WTC11 (cell line): ENCODE measurements at regions not wholly inside any gene's neighbourhood (a gene's known extent, or its start where the extent isn't known, plus 50 kb on each side); places are given as distances from the start of the nearest gene placed in this dataset.

Source experiments
- ATAC-seq: fragments of 200-7000 bp; cut with Tn5 transposase; 2 replicates; pipeline ENCODE4 v1.10.0; 2021; ENCODE audit warnings: mild to moderate bottlenecking, moderate library complexity
- CTCF ChIA-PET: fragments of 300-600 bp; sonication (Branson Sonifier 250); formaldehyde crosslinking; loops from one replicate; lab custom pipeline; 2021; ENCODE audit warnings: antibody characterized with exemption; lab: Charles Lee
- POLR2A ChIA-PET: fragments of 350-600 bp; sonication (Branson Sonifier 250); formaldehyde crosslinking; loops from one replicate; lab custom pipeline; 2021; ENCODE audit warnings: antibody characterized with exemption; lab: Charles Lee
- DNase-seq: peaks from one replicate; pipeline ENCODE4 v3.0.0; 2021; ENCODE audit warnings: low spot score
- H3K27ac Mint-ChIP-seq: 2 replicates; pipeline ENCODE4 v1.8.0; 2021; ENCODE audit warnings: mixed read lengths
- H3K27me3 Mint-ChIP-seq: 2 replicates; pipeline ENCODE4 v1.8.0; 2021; ENCODE audit warnings: low read depth, mild to moderate bottlenecking, moderate library complexity, mixed read lengths
- H3K36me3 Mint-ChIP-seq: 2 replicates; pipeline ENCODE4 v1.8.0; 2021; ENCODE audit warnings: mixed read lengths
- H3K4me1 Mint-ChIP-seq: 2 replicates; pipeline ENCODE4 v1.8.0; 2022; ENCODE audit warnings: mixed read lengths
- H3K4me3 Mint-ChIP-seq: 2 replicates; pipeline ENCODE4 v1.8.0; 2021; ENCODE audit warnings: mild to moderate bottlenecking, moderate library complexity, mixed read lengths
- H3K9me3 Mint-ChIP-seq: 2 replicates; pipeline ENCODE4 v1.8.0; 2021; ENCODE audit warnings: mixed read lengths
- ATF1 ChIP-seq: sonication (generic); formaldehyde crosslinking; IDR thresholded peaks from 2 replicates; pipeline ENCODE4 v1.8.1; 2023; ENCODE audit warnings: mild to moderate bottlenecking, moderate library complexity, missing genetic modification reagents
- ESRRA ChIP-seq: sonication (generic); formaldehyde crosslinking; IDR thresholded peaks from 2 replicates; pipeline ENCODE4 v1.8.1; 2022; ENCODE audit warnings: mild to moderate bottlenecking, missing genetic modification reagents, borderline replicate concordance
- HMGA2 ChIP-seq: fragments of 250-450 bp; sonication (Bioruptor Pico); IDR thresholded peaks from 2 replicates; pipeline ENCODE4 v1.4.0; 2021; ENCODE audit warnings: mild to moderate bottlenecking, moderate library complexity
- IRF2 ChIP-seq: sonication (generic); formaldehyde crosslinking; IDR thresholded peaks from 2 replicates; pipeline ENCODE4 v1.8.0; 2022; ENCODE audit warnings: low read depth, missing genetic modification reagents, borderline replicate concordance
- MXD4 ChIP-seq: fragments of 250-450 bp; sonication (Bioruptor Pico); IDR thresholded peaks from 2 replicates; pipeline ENCODE4 v1.8.0; 2021; ENCODE audit warnings: mild to moderate bottlenecking, moderate library complexity, borderline replicate concordance
- NFATC4 ChIP-seq: fragments of 250-450 bp; sonication (Bioruptor Pico); IDR thresholded peaks from 2 replicates; pipeline ENCODE4 v1.9.0; 2021; ENCODE audit warnings: mild to moderate bottlenecking
- NR1H2 ChIP-seq: sonication (generic); formaldehyde crosslinking; IDR thresholded peaks from 2 replicates; pipeline ENCODE4 v1.9.0; 2021; ENCODE audit warnings: mild to moderate bottlenecking, moderate library complexity, missing genetic modification reagents
- PRRX2 ChIP-seq: fragments of 250-450 bp; sonication (Bioruptor Pico); IDR thresholded peaks from 2 replicates; pipeline ENCODE4 v1.8.0; 2021; ENCODE audit warnings: mild to moderate bottlenecking
- SMAD4 ChIP-seq: sonication (generic); formaldehyde crosslinking; IDR thresholded peaks from 2 replicates; pipeline ENCODE4 v1.8.0; 2022; ENCODE audit warnings: mild to moderate bottlenecking, missing genetic modification reagents
- TEAD1 ChIP-seq: sonication (generic); formaldehyde crosslinking; IDR thresholded peaks from 2 replicates; pipeline ENCODE4 v1.8.0; 2022; ENCODE audit warnings: mild to moderate bottlenecking, missing genetic modification reagents
- TF ChIP-seq, protein P1 (sequence below): sonication (generic); formaldehyde crosslinking; IDR thresholded peaks from 2 replicates; pipeline ENCODE4 v1.8.1; 2022; ENCODE audit warnings: low read depth, mild to moderate bottlenecking, moderate library complexity, missing genetic modification reagents, borderline replicate concordance
- TF ChIP-seq, protein P2 (sequence below): sonication (generic); formaldehyde crosslinking; IDR thresholded peaks from 2 replicates; pipeline ENCODE4 v1.8.1; 2023; ENCODE audit warnings: mild to moderate bottlenecking, moderate library complexity, missing genetic modification reagents
- TF ChIP-seq, protein P3 (sequence below): sonication (generic); formaldehyde crosslinking; IDR thresholded peaks from 2 replicates; pipeline ENCODE4 v1.8.0; 2023; ENCODE audit warnings: missing genetic modification reagents
- TF ChIP-seq, protein P4 (sequence below): sonication (generic); formaldehyde crosslinking; IDR thresholded peaks from 2 replicates; pipeline ENCODE4 v1.8.0; 2022; ENCODE audit warnings: mild to moderate bottlenecking, missing genetic modification reagents
- TF ChIP-seq, protein P5 (sequence below): sonication (generic); formaldehyde crosslinking; conservative IDR thresholded peaks from 2 replicates; pipeline ENCODE4 v1.8.1; 2022; ENCODE audit warnings: mild to moderate bottlenecking, missing genetic modification reagents
- TF ChIP-seq, protein P6 (sequence below): sonication (generic); formaldehyde crosslinking; IDR thresholded peaks from 2 replicates; pipeline ENCODE4 v1.8.1; 2022; ENCODE audit warnings: mild to moderate bottlenecking, moderate library complexity, missing genetic modification reagents
- TF ChIP-seq, protein P7 (sequence below): sonication (generic); formaldehyde crosslinking; IDR thresholded peaks from 2 replicates; pipeline ENCODE4 v1.8.1; 2023; ENCODE audit warnings: mild to moderate bottlenecking, missing genetic modification reagents
- TF ChIP-seq, protein P8 (sequence below): fragments of 250-450 bp; sonication (Bioruptor Pico); IDR thresholded peaks from 2 replicates; pipeline ENCODE4 v1.9.0; 2021; ENCODE audit warnings: mild to moderate bottlenecking
- TF ChIP-seq, protein P9 (sequence below): sonication (generic); formaldehyde crosslinking; IDR thresholded peaks from 2 replicates; pipeline ENCODE4 v1.8.1; 2022; ENCODE audit warnings: mild to moderate bottlenecking, missing genetic modification reagents, moderate library complexity, borderline replicate concordance

DNA sequence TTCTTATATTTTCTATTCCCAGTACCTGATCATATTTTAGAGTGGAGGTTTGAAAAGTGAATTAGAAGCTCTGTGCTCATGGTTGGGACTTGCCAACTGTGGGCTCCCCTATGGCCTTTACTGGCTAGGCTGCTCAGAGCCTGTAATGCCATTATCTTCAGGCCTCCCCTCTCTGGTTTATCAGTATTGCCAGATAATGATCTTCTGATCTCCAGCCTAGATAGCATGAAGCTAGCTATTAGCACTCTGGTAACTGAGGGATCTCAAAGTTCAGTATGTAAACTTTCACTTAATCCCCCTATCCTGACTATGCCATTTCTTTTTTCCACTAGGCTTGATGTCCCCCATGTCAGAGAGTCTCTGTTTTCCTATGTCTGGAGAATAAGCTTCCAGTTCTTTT, 393.7 kb upstream of the CITED2 start:
- H3K27me3 Mint-ChIP-seq = no peaks in the 10 kb centered on the region
- no peaks in the 10 kb centered on the region for H3K36me3 Mint-ChIP-seq
- no peak overlapping the region for H3K4me3 Mint-ChIP-seq
- H3K9me3 Mint-ChIP-seq = peaks cover 7% of the 10 kb centered on the region
- ATAC-seq (no peak), DNase-seq (no peak)
- TF ChIP-seq MXD4 (CRISPR knock-in tag) = no peak
- no peak for TF ChIP-seq NFATC4
- TF ChIP-seq, protein P1, sequence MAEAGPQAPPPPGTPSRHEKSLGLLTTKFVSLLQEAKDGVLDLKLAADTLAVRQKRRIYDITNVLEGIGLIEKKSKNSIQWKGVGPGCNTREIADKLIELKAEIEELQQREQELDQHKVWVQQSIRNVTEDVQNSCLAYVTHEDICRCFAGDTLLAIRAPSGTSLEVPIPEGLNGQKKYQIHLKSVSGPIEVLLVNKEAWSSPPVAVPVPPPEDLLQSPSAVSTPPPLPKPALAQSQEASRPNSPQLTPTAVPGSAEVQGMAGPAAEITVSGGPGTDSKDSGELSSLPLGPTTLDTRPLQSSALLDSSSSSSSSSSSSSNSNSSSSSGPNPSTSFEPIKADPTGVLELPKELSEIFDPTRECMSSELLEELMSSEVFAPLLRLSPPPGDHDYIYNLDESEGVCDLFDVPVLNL (CRISPR knock-in tag) = no peak
- TF ChIP-seq, protein P2, sequence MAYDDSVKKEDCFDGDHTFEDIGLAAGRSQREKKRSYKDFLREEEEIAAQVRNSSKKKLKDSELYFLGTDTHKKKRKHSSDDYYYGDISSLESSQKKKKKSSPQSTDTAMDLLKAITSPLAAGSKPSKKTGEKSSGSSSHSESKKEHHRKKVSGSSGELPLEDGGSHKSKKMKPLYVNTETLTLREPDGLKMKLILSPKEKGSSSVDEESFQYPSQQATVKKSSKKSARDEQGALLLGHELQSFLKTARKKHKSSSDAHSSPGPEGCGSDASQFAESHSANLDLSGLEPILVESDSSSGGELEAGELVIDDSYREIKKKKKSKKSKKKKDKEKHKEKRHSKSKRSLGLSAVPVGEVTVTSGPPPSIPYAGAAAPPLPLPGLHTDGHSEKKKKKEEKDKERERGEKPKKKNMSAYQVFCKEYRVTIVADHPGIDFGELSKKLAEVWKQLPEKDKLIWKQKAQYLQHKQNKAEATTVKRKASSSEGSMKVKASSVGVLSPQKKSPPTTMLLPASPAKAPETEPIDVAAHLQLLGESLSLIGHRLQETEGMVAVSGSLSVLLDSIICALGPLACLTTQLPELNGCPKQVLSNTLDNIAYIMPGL = no peak
- TF ChIP-seq, protein P3, sequence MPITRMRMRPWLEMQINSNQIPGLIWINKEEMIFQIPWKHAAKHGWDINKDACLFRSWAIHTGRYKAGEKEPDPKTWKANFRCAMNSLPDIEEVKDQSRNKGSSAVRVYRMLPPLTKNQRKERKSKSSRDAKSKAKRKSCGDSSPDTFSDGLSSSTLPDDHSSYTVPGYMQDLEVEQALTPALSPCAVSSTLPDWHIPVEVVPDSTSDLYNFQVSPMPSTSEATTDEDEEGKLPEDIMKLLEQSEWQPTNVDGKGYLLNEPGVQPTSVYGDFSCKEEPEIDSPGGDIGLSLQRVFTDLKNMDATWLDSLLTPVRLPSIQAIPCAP = no peak
- TF ChIP-seq HMGA2 (CRISPR knock-in tag) = no peak
- TF ChIP-seq ESRRA (CRISPR knock-in tag) = no peak
- TF ChIP-seq, protein P4, sequence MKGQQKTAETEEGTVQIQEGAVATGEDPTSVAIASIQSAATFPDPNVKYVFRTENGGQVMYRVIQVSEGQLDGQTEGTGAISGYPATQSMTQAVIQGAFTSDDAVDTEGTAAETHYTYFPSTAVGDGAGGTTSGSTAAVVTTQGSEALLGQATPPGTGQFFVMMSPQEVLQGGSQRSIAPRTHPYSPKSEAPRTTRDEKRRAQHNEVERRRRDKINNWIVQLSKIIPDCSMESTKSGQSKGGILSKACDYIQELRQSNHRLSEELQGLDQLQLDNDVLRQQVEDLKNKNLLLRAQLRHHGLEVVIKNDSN = no peak
- no peak for TF ChIP-seq ATF1 (CRISPR knock-in tag)
- TF ChIP-seq IRF2 (CRISPR knock-in tag) = no peak
- TF ChIP-seq, protein P5, sequence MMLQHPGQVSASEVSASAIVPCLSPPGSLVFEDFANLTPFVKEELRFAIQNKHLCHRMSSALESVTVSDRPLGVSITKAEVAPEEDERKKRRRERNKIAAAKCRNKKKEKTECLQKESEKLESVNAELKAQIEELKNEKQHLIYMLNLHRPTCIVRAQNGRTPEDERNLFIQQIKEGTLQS = no peak
- TF ChIP-seq NR1H2 (CRISPR knock-in tag) = no peak
- TF ChIP-seq, protein P6, sequence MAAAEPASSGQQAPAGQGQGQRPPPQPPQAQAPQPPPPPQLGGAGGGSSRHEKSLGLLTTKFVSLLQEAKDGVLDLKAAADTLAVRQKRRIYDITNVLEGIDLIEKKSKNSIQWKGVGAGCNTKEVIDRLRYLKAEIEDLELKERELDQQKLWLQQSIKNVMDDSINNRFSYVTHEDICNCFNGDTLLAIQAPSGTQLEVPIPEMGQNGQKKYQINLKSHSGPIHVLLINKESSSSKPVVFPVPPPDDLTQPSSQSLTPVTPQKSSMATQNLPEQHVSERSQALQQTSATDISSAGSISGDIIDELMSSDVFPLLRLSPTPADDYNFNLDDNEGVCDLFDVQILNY = no peak
- TF ChIP-seq PRRX2 (CRISPR knock-in tag) = no peak
- TF ChIP-seq, protein P7, sequence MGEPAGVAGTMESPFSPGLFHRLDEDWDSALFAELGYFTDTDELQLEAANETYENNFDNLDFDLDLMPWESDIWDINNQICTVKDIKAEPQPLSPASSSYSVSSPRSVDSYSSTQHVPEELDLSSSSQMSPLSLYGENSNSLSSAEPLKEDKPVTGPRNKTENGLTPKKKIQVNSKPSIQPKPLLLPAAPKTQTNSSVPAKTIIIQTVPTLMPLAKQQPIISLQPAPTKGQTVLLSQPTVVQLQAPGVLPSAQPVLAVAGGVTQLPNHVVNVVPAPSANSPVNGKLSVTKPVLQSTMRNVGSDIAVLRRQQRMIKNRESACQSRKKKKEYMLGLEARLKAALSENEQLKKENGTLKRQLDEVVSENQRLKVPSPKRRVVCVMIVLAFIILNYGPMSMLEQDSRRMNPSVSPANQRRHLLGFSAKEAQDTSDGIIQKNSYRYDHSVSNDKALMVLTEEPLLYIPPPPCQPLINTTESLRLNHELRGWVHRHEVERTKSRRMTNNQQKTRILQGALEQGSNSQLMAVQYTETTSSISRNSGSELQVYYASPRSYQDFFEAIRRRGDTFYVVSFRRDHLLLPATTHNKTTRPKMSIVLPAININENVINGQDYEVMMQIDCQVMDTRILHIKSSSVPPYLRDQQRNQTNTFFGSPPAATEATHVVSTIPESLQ (CRISPR knock-in tag) = no peak
- TF ChIP-seq, protein P8, sequence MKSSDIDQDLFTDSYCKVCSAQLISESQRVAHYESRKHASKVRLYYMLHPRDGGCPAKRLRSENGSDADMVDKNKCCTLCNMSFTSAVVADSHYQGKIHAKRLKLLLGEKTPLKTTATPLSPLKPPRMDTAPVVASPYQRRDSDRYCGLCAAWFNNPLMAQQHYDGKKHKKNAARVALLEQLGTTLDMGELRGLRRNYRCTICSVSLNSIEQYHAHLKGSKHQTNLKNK (CRISPR knock-in tag) = no peak
- TF ChIP-seq, protein P9, sequence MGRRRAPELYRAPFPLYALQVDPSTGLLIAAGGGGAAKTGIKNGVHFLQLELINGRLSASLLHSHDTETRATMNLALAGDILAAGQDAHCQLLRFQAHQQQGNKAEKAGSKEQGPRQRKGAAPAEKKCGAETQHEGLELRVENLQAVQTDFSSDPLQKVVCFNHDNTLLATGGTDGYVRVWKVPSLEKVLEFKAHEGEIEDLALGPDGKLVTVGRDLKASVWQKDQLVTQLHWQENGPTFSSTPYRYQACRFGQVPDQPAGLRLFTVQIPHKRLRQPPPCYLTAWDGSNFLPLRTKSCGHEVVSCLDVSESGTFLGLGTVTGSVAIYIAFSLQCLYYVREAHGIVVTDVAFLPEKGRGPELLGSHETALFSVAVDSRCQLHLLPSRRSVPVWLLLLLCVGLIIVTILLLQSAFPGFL (CRISPR knock-in tag) = no peak
- no peak for TF ChIP-seq SMAD4 (CRISPR knock-in tag)
- TF ChIP-seq TEAD1 (CRISPR knock-in tag) = no peak
- POLR2A ChIA-PET = no interaction called here
- no peaks in the 10 kb centered on the region for H3K4me1 Mint-ChIP-seq
- H3K27ac Mint-ChIP-seq = no peak overlapping the region
- CTCF ChIA-PET = no interaction called here
